ENCODE measurements at regions not wholly inside any gene's neighbourhood (a gene's known extent, or its start where the extent isn't known, plus 50 kb on each side); places are given as distances from the start of the nearest gene placed in this dataset.

DNA sequence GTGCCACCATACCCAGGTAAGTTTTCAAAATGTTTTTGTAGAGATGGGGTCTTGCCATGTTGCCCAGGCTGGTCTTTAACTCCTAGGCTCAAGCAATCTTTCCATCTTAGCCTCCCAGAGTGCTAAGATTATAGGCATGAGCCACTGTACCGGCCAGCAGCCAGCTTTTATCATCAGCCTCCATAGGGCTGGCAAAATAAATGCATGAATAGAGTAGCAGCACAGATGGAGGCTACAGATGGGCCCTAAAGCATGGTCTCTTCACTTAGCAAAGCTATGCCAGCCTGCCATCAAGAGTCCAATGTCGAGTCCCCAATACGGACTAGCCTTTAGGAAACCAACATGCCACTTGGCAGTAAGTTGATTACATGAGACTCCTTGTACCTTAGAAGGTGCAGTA is 63.8 kb downstream of the CNTN3 start:
- no peak for TF ChIP-seq CTCF (IDR thresholded peaks at IDR 0.05)
- TF ChIP-seq EZH2 (IDR thresholded peaks at IDR 0.05): no peak
- TF ChIP-seq EZH2phosphoT487 (IDR thresholded peaks at IDR 0.05): no peak

All from neural progenitor cell (in vitro differentiated cells).